ENCODE measurements at regions not wholly inside any gene's neighbourhood (a gene's known extent, or its start where the extent isn't known, plus 50 kb on each side); places are given as distances from the start of the nearest gene placed in this dataset.

DNA sequence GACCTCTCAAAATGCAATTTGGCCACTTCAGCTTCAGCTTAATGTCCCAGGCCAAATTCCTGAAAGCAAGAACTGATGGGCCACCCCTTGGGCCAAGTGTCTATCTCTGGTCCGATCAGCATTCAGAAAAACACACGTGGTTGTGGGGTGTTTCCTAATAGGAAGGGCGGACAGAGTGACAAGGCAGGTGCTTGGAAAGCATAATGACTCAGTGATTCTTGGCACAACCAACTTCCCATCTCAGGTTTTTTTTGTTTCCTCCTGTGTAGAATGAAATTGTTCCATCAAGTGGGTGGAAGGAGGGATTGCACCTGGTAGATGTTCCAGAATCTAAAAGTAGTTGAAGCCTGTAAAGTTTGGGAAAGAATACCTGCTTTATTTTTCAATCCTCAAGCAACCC is 155.6 kb downstream of the HS3ST2 start:
- Histone ChIP-seq H3K36me3 (replicated peaks; ENCODE audit: low read depth, low read length) (no peaks in the 10 kb centered on the region), H3K27me3 (ENCODE audit: low read depth, low read length) (peaks cover 36% of the 10 kb centered on the region), H3K4me3 (ENCODE audit: low read length) (no peak overlapping the region), H3K27ac (ENCODE audit: low read length) (no peak overlapping the region), H3K9ac (ENCODE audit: low read length) (no peak overlapping the region), H3K79me2 (ENCODE audit: low read length) (no peaks in the 10 kb centered on the region), H3K4me2 (ENCODE audit: low read length) (no peak overlapping the region), H3K9me3 (ENCODE audit: insufficient read depth, low read length) (no peaks in the 10 kb centered on the region), H2AFZ (ENCODE audit: low read depth, low read length) (no peak overlapping the region), H4K20me1 (ENCODE audit: insufficient read depth, low read length) (no peaks in the 10 kb centered on the region), H3K4me1 (ENCODE audit: low read length) (no peaks in the 10 kb centered on the region)
- no peak for TF ChIP-seq EZH2phosphoT487 (IDR thresholded peaks at IDR 0.05; ENCODE audit: low read depth)
- TF ChIP-seq, protein P1, sequence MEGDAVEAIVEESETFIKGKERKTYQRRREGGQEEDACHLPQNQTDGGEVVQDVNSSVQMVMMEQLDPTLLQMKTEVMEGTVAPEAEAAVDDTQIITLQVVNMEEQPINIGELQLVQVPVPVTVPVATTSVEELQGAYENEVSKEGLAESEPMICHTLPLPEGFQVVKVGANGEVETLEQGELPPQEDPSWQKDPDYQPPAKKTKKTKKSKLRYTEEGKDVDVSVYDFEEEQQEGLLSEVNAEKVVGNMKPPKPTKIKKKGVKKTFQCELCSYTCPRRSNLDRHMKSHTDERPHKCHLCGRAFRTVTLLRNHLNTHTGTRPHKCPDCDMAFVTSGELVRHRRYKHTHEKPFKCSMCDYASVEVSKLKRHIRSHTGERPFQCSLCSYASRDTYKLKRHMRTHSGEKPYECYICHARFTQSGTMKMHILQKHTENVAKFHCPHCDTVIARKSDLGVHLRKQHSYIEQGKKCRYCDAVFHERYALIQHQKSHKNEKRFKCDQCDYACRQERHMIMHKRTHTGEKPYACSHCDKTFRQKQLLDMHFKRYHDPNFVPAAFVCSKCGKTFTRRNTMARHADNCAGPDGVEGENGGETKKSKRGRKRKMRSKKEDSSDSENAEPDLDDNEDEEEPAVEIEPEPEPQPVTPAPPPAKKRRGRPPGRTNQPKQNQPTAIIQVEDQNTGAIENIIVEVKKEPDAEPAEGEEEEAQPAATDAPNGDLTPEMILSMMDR (IDR thresholded peaks at IDR 0.05; ENCODE audit: low read depth, low read length) = no peak

DNA sequence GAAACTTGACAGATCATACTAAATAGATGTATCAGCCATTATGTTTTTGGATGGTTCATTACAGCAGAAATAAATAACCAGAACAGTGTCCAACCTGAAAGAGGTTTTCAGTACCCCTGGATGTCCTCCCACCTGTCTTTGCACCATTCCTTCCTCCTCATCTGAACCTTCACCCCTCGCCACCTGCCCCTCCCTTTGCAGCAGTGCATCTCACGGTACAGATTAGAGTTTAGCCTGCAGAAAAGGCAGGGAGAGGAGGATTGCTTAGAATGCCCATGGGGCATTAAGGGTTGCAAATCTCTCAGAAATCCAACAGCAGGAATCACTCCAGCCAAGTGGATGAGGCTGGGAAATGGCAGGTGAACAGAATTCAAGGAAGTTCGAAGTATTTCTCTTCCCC is 155.0 kb downstream of the HS3ST2 start:
- no peaks in the 10 kb centered on the region for H3K79me2 ChIP-seq (ENCODE audit: low read length)
- H3K4me3 ChIP-seq (ENCODE audit: low read length) = no peak overlapping the region
- H3K27me3 ChIP-seq (ENCODE audit: low read depth, low read length) = peaks cover 39% of the 10 kb centered on the region
- H3K4me1 ChIP-seq (ENCODE audit: low read length) = no peaks in the 10 kb centered on the region
- H3K4me2 ChIP-seq (ENCODE audit: low read length) = no peak overlapping the region
- no peak overlapping the region for H2AFZ ChIP-seq (ENCODE audit: low read depth, low read length)
- no peak overlapping the region for H3K9ac ChIP-seq (ENCODE audit: low read length)
- no peak overlapping the region for H3K27ac ChIP-seq (ENCODE audit: low read length)
- no peak for TF ChIP-seq EZH2phosphoT487 (IDR thresholded peaks at IDR 0.05; ENCODE audit: low read depth)
- TF ChIP-seq, protein P1 (IDR thresholded peaks at IDR 0.05; ENCODE audit: low read depth, low read length) = no peak
- no peaks in the 10 kb centered on the region for H4K20me1 ChIP-seq (ENCODE audit: insufficient read depth, low read length)
- H3K36me3 ChIP-seq (replicated peaks; ENCODE audit: low read depth, low read length) = no peaks in the 10 kb centered on the region
- no peaks in the 10 kb centered on the region for H3K9me3 ChIP-seq (ENCODE audit: insufficient read depth, low read length)

DNA sequence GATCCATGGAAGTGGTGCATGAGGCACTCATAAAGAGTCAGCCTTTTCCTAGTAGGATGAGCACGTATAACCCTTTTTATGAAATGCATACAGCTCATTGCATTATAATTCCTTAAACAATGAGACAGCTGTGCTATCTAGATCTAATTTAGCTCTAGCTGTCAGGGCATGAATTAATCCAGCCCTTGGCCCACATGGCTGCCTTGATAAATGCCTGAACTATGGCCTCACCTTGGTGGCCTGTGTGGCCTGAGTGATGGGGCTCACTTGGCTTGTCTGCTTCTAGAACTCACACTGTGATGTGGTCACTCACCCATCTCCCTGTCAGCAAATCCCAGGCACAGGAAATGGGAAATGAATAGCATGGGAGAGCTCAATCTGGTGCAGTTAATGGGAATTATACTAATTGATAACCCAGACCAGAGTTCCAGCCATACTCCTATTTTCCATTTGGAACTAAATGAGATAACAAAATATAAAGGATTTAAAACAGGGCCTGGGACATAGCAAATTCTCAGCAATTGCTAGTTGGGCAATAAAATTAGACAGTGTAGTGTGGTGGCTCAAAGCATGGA is 153.6 kb downstream of the HS3ST2 start:
- no peaks in the 10 kb centered on the region for H4K20me1 ChIP-seq (ENCODE audit: insufficient read depth, low read length)

More for the DNA sequence above, 153.6 kb downstream of the HS3ST2 start:
- Histone ChIP-seq H3K4me2 (ENCODE audit: low read length) (no peak overlapping the region), H3K9me3 (ENCODE audit: insufficient read depth, low read length) (no peaks in the 10 kb centered on the region), H3K27ac (ENCODE audit: low read length) (no peak overlapping the region), H3K79me2 (ENCODE audit: low read length) (no peaks in the 10 kb centered on the region), H3K4me3 (ENCODE audit: low read length) (no peak overlapping the region), H2AFZ (ENCODE audit: low read depth, low read length) (no peak overlapping the region), H3K9ac (ENCODE audit: low read length) (no peak overlapping the region), H3K27me3 (ENCODE audit: low read depth, low read length) (peaks cover 39% of the 10 kb centered on the region), H3K36me3 (replicated peaks; ENCODE audit: low read depth, low read length) (no peaks in the 10 kb centered on the region), H3K4me1 (ENCODE audit: low read length) (no peaks in the 10 kb centered on the region)
- no peak for TF ChIP-seq EZH2phosphoT487 (IDR thresholded peaks at IDR 0.05; ENCODE audit: low read depth)
- TF ChIP-seq, protein P1 (IDR thresholded peaks at IDR 0.05; ENCODE audit: low read depth, low read length) = no peak
